ENCODE measurements at regions not wholly inside any gene's neighbourhood (a gene's known extent, or its start where the extent isn't known, plus 50 kb on each side); places are given as distances from the start of the nearest gene placed in this dataset.
"Not testable (repeated sequence)": the region's sequence is repeated elsewhere in the genome, so short reads cannot be mapped to it uniquely, and the experiment has no call there.

GRCh38 chr17:62264974-62265373, 115.4 kb upstream of the EFCAB3 start:
- not testable (repeated sequence) for TF ChIP-seq CTCF (conservative IDR thresholded peaks at IDR 0.05 in 1 of 2, IDR thresholded peaks at IDR 0.05 in 1 of 2; ENCODE audit: extremely low read depth in 1 of 2, insufficient read depth in 1 of 2, low read depth in 1 of 2, low read length in 2 of 2); EZH2 (IDR thresholded peaks at IDR 0.05; ENCODE audit: borderline replicate concordance, low read length)

Data from mammary epithelial cell (primary cell).